ENCODE measurements at regions not wholly inside any gene's neighbourhood (a gene's known extent, or its start where the extent isn't known, plus 50 kb on each side); places are given as distances from the start of the nearest gene placed in this dataset.
"Not testable (repeated sequence)": the region's sequence is repeated elsewhere in the genome, so short reads cannot be mapped to it uniquely, and the experiment has no call there.

DNA sequence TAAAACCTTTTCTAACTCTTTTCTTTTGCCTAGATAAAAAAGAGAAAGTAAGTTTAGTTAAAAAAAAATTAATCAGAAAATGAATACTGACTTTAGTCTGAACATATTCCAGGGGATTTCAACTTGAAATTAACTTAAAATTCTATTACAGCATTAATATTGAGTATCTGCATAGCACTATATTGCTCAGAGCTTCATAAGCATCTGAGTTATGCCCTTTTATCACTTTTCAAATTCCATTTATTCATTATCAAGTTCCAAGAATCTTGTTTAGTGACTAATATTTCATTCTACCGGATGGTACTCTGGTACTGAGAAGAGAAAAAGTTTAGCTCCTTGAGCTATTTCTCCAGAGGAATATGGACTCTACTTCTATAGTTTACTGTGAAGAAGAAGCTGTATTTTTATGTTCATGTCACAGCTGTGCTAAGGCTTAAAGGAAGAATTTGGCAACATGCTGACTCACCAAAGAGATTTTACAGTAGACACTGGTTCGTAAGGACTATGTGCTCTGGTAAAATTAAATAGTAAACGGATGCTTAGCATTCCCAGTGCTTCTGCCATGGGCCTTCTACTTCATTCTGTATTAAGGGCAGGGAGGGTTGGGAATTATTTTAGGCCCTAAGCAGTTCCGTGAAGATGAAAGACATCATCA lies 285.2 kb upstream of the SEMA6A start:
- Histone ChIP-seq H3K4me1 (ENCODE audit: low read length) (no peaks in the 10 kb centered on the region), H3K27ac (ENCODE audit: low read length) (no peak overlapping the region), H3K79me2 (ENCODE audit: low read length) (no peaks in the 10 kb centered on the region), H2AFZ (ENCODE audit: low read depth, low read length) (no peak overlapping the region), H3K4me3 (ENCODE audit: low read length) (no peak overlapping the region), H3K36me3 (replicated peaks; ENCODE audit: low read depth, low read length) (no peaks in the 10 kb centered on the region), H3K27me3 (ENCODE audit: low read depth, low read length) (no peaks in the 10 kb centered on the region), H4K20me1 (ENCODE audit: insufficient read depth, low read length) (no peaks in the 10 kb centered on the region), H3K9ac (ENCODE audit: low read length) (no peak overlapping the region), H3K9me3 (ENCODE audit: insufficient read depth, low read length) (no peaks in the 10 kb centered on the region), H3K4me2 (ENCODE audit: low read length) (no peak overlapping the region)
- TF ChIP-seq, protein P1, sequence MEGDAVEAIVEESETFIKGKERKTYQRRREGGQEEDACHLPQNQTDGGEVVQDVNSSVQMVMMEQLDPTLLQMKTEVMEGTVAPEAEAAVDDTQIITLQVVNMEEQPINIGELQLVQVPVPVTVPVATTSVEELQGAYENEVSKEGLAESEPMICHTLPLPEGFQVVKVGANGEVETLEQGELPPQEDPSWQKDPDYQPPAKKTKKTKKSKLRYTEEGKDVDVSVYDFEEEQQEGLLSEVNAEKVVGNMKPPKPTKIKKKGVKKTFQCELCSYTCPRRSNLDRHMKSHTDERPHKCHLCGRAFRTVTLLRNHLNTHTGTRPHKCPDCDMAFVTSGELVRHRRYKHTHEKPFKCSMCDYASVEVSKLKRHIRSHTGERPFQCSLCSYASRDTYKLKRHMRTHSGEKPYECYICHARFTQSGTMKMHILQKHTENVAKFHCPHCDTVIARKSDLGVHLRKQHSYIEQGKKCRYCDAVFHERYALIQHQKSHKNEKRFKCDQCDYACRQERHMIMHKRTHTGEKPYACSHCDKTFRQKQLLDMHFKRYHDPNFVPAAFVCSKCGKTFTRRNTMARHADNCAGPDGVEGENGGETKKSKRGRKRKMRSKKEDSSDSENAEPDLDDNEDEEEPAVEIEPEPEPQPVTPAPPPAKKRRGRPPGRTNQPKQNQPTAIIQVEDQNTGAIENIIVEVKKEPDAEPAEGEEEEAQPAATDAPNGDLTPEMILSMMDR (IDR thresholded peaks at IDR 0.05; ENCODE audit: low read depth, low read length) = no peak
- TF ChIP-seq EZH2phosphoT487 (IDR thresholded peaks at IDR 0.05; ENCODE audit: low read depth) = no peak

DNA sequence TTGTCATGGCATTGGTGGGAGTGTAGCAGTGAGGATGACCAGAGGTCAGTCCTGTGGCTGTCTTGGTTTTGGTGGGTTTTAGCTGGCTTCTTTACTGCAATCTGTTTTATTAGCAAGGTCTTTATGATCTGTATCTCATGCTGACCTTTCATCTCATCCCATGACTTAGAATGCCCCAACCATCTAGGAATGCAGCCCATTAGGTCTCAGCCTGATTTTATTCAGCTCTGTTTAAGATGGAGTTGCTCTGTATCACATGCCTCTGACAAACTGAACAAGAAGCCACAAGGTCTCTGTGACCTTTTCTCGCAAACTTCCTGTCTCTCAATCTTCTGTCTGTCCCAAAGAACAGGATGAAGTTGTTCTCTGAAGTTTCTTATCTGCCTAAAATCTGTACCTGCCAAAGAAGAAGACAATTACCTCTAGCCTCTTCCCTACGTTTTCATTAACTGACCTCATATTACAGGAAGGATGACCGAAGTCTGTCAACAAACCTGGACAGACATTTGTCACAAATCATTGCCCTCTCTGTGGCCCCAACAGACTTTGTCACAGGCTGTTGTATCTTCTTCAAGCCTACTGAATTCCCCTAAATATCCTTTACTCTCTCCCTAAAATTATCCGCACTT lies 284.2 kb upstream of the SEMA6A start:
- Histone ChIP-seq H3K79me2 (ENCODE audit: low read length) (no peaks in the 10 kb centered on the region), H4K20me1 (ENCODE audit: insufficient read depth, low read length) (no peaks in the 10 kb centered on the region), H2AFZ (ENCODE audit: low read depth, low read length) (no peak overlapping the region), H3K4me2 (ENCODE audit: low read length) (no peak overlapping the region), H3K36me3 (replicated peaks; ENCODE audit: low read depth, low read length) (no peaks in the 10 kb centered on the region), H3K4me1 (ENCODE audit: low read length) (no peaks in the 10 kb centered on the region), H3K4me3 (ENCODE audit: low read length) (no peak overlapping the region), H3K9me3 (ENCODE audit: insufficient read depth, low read length) (no peaks in the 10 kb centered on the region), H3K27me3 (ENCODE audit: low read depth, low read length) (no peaks in the 10 kb centered on the region), H3K27ac (ENCODE audit: low read length) (no peak overlapping the region), H3K9ac (ENCODE audit: low read length) (no peak overlapping the region)
- TF ChIP-seq EZH2phosphoT487 (IDR thresholded peaks at IDR 0.05; ENCODE audit: low read depth) = no peak
- TF ChIP-seq, protein P1 (IDR thresholded peaks at IDR 0.05; ENCODE audit: low read depth, low read length) = no peak

DNA sequence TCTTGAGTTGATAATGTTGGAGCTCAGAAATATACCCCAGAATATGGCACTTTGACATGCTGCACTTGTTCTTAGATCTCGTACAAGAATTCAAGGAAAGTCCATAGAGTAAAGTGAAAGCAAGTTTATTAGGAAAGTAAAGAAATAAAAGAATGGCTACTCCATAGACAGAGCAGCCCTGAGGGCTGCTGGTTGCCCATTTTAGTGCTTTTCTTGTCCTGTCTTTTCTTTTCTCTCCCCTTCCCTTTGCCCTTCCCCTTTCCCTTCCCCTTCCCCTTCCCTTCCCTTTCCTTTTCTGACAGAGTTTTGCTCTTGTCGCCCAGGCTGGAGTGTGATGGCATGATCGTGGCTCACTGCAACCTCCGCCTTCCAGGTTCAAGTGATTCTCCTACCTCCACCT lies 283.4 kb upstream of the SEMA6A start:
- not testable (repeated sequence) for H3K79me2 ChIP-seq (ENCODE audit: low read length); H3K36me3 ChIP-seq (replicated peaks; ENCODE audit: low read depth, low read length); H2AFZ ChIP-seq (ENCODE audit: low read depth, low read length); H3K4me3 ChIP-seq (ENCODE audit: low read length); H3K9ac ChIP-seq (ENCODE audit: low read length); H3K9me3 ChIP-seq (ENCODE audit: insufficient read depth, low read length); H3K4me1 ChIP-seq (ENCODE audit: low read length); H3K27ac ChIP-seq (ENCODE audit: low read length); H4K20me1 ChIP-seq (ENCODE audit: insufficient read depth, low read length); H3K4me2 ChIP-seq (ENCODE audit: low read length); H3K27me3 ChIP-seq (ENCODE audit: low read depth, low read length)

DNA sequence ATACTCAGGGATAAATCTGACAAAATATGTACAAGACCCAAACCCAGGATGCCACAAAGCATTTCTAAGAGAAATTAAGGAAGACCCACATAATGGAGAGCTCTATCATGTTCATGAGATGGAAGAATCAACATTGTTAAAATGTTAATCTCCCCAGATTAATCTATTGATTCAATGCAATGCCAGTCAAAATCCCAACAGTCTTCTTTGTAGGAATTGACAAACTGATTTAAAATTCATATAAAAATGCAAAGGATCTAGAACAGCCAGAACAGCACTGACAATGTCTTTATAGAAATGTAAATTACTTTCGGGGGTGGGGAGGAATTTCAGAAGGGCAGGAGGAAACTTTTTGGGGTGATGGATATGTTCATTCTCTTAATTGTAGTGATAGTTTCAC lies 281.6 kb upstream of the SEMA6A start:
- TF ChIP-seq EZH2phosphoT487 (IDR thresholded peaks at IDR 0.05; ENCODE audit: low read depth) = no peak
- TF ChIP-seq, protein P1 (IDR thresholded peaks at IDR 0.05; ENCODE audit: low read depth, low read length) = no peak
- H3K4me1 ChIP-seq (ENCODE audit: low read length) = no peaks in the 10 kb centered on the region
- H3K79me2 ChIP-seq (ENCODE audit: low read length) = no peaks in the 10 kb centered on the region
- H2AFZ ChIP-seq (ENCODE audit: low read depth, low read length) = no peak overlapping the region
- no peak overlapping the region for H3K27ac ChIP-seq (ENCODE audit: low read length)
- H3K4me2 ChIP-seq (ENCODE audit: low read length) = no peak overlapping the region
- no peaks in the 10 kb centered on the region for H3K36me3 ChIP-seq (replicated peaks; ENCODE audit: low read depth, low read length)
- no peaks in the 10 kb centered on the region for H3K27me3 ChIP-seq (ENCODE audit: low read depth, low read length)
- H3K9me3 ChIP-seq (ENCODE audit: insufficient read depth, low read length) = no peaks in the 10 kb centered on the region
- no peaks in the 10 kb centered on the region for H4K20me1 ChIP-seq (ENCODE audit: insufficient read depth, low read length)
- no peak overlapping the region for H3K9ac ChIP-seq (ENCODE audit: low read length)
- no peak overlapping the region for H3K4me3 ChIP-seq (ENCODE audit: low read length)

All from OCI-LY3 (cell line).